ENCODE measurements at regions not wholly inside any gene's neighbourhood (a gene's known extent, or its start where the extent isn't known, plus 50 kb on each side); places are given as distances from the start of the nearest gene placed in this dataset.

DNA sequence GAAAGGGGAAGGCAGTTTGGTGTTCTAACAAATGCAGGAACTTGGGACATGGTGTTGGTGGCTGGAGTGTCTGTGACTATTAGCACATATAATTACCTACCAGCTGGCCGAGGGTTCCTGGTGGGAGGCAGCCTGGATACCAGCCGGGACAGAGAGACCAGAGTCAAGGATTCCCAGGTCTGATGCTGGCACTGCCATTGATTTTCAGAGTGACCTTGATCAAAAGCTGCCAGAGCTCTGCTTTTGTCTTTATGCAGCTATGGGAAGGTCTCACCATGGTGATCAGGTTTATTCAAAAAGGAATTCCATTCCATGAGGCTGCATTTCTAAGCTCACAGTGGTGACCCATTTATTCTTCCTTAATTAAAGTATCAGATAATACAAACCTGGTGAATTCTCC lies 101.0 kb upstream of the PWP1 start:
- TF ChIP-seq, protein P1, sequence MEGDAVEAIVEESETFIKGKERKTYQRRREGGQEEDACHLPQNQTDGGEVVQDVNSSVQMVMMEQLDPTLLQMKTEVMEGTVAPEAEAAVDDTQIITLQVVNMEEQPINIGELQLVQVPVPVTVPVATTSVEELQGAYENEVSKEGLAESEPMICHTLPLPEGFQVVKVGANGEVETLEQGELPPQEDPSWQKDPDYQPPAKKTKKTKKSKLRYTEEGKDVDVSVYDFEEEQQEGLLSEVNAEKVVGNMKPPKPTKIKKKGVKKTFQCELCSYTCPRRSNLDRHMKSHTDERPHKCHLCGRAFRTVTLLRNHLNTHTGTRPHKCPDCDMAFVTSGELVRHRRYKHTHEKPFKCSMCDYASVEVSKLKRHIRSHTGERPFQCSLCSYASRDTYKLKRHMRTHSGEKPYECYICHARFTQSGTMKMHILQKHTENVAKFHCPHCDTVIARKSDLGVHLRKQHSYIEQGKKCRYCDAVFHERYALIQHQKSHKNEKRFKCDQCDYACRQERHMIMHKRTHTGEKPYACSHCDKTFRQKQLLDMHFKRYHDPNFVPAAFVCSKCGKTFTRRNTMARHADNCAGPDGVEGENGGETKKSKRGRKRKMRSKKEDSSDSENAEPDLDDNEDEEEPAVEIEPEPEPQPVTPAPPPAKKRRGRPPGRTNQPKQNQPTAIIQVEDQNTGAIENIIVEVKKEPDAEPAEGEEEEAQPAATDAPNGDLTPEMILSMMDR (IDR thresholded peaks at IDR 0.05; ENCODE audit: insufficient read depth, low read depth, low read length): no peak
- DNase-seq (ENCODE audit: low read depth): no peak
- no peak overlapping the region for H3K4me3 ChIP-seq (ENCODE audit: low read depth, low read length)

DNA sequence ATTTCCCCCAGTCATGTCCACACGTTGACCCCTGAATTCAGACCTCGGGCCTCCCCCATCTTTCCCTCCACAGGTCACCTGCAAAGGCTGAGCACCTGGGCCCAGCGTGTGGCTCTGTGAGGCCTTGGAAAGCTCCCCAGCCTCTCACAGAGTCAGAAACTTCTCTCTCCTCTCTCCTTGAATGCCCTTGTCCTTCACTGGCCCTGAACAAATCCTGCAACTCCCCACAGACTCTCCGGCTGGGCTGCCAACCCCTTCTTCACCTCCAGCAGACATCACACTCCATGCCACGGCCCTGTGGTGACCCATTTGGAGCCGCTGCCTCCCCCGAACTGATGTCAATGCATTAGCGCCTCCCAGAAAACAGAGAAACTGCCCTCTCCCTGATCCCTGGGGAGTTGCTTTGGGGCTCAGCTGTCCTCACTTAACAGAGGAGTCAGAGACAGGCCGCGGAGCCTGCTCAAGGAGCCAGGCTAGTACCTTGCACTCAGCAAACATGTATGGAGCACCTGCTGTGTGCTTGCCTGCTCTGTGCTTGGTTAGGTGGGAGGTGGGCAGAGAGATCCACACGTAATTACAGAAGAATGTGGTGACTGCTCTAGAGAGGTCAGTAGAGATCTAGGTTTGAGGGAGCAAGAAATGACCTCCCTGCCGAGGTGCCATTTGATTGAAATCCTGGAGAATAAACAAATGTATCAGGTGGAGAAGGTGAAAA lies 99.2 kb upstream of the PWP1 start:
- no peak overlapping the region for H3K4me3 ChIP-seq (ENCODE audit: low read depth, low read length)
- TF ChIP-seq, protein P1 (IDR thresholded peaks at IDR 0.05; ENCODE audit: insufficient read depth, low read depth, low read length): no peak
- DNase-seq (ENCODE audit: low read depth): no peak

DNA sequence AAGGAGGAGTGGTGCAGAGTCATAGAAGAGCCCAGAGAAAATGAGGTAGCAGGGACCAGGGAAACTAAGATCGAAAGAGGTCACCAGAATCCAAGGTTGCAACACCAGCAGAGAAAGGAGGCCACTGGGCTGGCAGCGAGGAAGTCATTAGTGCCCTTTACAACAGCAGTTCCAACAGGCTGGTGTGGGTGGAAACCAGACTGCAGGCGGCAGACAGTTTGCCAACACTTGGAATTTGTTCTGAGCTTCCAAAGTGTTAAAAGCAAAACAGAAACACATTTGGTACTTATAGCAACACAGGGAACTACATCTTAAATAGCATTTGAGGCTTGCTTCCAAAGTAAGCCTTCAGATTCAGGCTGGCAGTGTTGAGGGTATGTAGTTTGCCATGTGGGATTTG lies 95.2 kb upstream of the PWP1 start:
- TF ChIP-seq, protein P1 (IDR thresholded peaks at IDR 0.05; ENCODE audit: insufficient read depth, low read depth, low read length): no peak
- DNase-seq (ENCODE audit: low read depth): no peak
- H3K4me3 ChIP-seq (ENCODE audit: low read depth, low read length): no peak overlapping the region

DNA sequence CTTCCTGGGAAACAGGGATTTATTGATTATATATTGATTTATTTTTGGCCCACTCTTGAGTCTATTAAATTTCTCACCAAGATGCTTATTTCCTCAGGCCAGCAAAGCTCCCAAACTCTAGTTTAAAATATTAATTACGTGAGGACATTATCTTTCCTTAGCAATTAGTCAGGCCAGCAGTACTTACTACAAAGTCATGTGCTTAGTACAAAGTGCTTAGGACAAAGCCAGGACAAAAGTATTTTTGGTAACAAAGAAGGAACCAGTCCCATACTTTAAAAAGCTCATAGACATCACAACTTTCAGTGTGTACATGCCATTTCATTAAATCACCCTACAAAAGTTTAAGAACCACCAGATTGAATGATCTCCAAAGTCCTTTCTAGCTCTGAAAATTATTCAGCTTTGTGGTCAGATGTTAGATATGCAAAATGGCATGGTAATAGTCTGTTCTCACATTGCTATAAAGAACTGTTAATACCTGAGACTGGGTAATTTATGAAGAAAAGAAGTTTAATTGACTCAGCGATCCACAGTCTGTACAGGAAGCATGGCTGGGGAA lies 94.7 kb upstream of the PWP1 start:
- DNase-seq (ENCODE audit: low read depth): no peak
- TF ChIP-seq, protein P1 (IDR thresholded peaks at IDR 0.05; ENCODE audit: insufficient read depth, low read depth, low read length): no peak
- H3K4me3 ChIP-seq (ENCODE audit: low read depth, low read length): no peak overlapping the region

DNA sequence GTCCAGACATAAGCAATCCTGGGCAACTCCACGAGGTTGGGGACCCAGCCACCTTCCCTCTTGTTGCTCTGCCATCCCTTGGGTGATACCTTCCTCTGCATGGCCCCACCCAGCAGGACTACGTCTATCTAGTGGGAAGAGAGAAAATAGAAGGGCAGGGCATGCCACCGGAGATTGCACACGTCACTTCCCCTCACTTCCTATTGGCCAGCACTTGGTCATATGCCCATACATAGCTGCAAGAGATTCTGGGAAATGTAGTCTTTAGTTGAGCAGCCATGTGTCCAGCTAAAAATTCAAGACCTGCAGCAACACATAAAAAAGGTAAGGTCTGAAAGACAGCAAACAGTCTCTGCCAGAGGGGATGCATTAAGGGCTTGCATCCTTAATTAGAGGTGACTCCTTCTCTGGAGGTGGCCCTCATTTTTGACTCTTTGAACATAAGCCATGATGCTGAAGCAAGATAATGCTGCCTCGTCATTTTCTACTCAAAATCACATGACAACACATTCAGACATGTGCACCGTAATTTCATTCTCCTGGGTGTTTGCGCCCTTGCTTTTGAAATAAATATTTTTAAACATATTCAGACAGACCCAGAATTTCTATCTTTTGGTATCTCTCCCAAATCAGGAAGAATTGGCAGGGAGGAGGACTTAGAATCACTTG lies 91.8 kb upstream of the PWP1 start:
- TF ChIP-seq, protein P1 (IDR thresholded peaks at IDR 0.05; ENCODE audit: insufficient read depth, low read depth, low read length): no peak

DNA sequence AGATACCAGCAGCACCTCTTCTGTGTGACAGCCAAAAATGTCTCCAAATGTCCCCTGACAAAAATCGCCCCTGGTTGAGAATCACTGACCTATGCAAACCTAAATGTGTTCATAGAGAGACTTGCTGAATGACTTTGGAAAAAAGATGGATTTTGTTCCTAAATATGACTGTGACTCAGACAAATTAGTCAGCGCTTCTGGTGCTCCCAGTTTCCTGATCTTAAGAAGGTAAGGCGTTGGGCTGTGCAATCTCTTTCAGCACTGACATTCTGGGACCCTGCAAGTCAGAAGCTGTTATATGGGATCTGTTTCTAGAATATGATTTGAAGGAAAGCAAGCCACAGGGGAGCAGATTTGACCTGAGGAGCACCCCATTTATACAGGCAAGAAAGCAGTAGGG lies 90.6 kb upstream of the PWP1 start:
- TF ChIP-seq, protein P1 (IDR thresholded peaks at IDR 0.05; ENCODE audit: insufficient read depth, low read depth, low read length): no peak
- no peak overlapping the region for H3K4me3 ChIP-seq (ENCODE audit: low read depth, low read length)
- DNase-seq (ENCODE audit: low read depth): no peak

More for the DNA sequence above, 91.8 kb upstream of the PWP1 start:
- DNase-seq (ENCODE audit: low read depth): no peak
- no peak overlapping the region for H3K4me3 ChIP-seq (ENCODE audit: low read depth, low read length)

Data from fibroblast of villous mesenchyme (primary cell).